Gastroesophageal sphincter (tissue), 4 donors: ENCODE measurements at regions not wholly inside any gene's neighbourhood (a gene's known extent, or its start where the extent isn't known, plus 50 kb on each side); places are given as distances from the start of the nearest gene placed in this dataset.

Source experiments
- ATAC-seq: fragments of 150-250 bp; one replicate; pipeline ENCODE4 v1.9.1; 2016; ENCODE audit warnings: mild to moderate bottlenecking, moderate library complexity
- H3K27ac ChIP-seq, 4 donors: fragments of 200-600 bp; sonication (generic) in 3 of 4; 1 replicate in 3 of 4; 2 replicates in 1 of 4; pipeline ENCODE4 v1.5.1; 2016 to 2019
- H3K27me3 ChIP-seq: fragments of 200-600 bp; sonication (generic); one replicate; pipeline ENCODE4 v1.5.1; 2019
- H3K36me3 ChIP-seq, 2 donors: fragments of 200-600 bp; sonication (generic); one replicate each; pipeline ENCODE4 v1.5.1; 2019; ENCODE audit warnings: control low read depth in 1 of 2
- H3K4me1 ChIP-seq, 3 donors: fragments of 200-600 bp; sonication (generic); 1 replicate in 2 of 3; 2 replicates in 1 of 3; pipeline ENCODE4 v1.5.1; 2016 to 2019; ENCODE audit warnings: control low read depth in 2 of 3
- H3K4me3 ChIP-seq, 2 donors: fragments of 200-600 bp; sonication (generic); one replicate each; pipeline ENCODE4 v1.5.1; 2019; ENCODE audit warnings: mild to moderate bottlenecking in 1 of 2, moderate library complexity in 1 of 2
- H3K9me3 ChIP-seq, 3 donors: fragments of 200-600 bp; sonication (generic); one replicate each; pipeline ENCODE4 v1.5.1; 2017 to 2019; ENCODE audit warnings: control low read depth in 2 of 3
- EP300 ChIP-seq: sonication (generic); formaldehyde crosslinking; IDR thresholded peaks from one replicate; pipeline ENCODE4 v1.6.1; 2017; ENCODE audit warnings: antibody characterized with exemption, mild to moderate bottlenecking
- POLR2A ChIP-seq, 2 donors: fragments of 450-650 bp; IDR thresholded peaks; one replicate each; pipeline ENCODE4 v1.6.1; 2017; ENCODE audit warnings: antibody characterized with exemption in 2 of 2, mild to moderate bottlenecking in 2 of 2, moderate library complexity in 1 of 2
- POLR2AphosphoS5 ChIP-seq: sonication (generic); formaldehyde crosslinking; IDR thresholded peaks from one replicate; pipeline ENCODE4 v1.6.1; 2017; ENCODE audit warnings: antibody characterized with exemption
- WGBS, 2 donors: methylation state at CpG; one replicate each; pipeline ENCODE4 v1.1.5; 2018; ENCODE audit warnings: low coverage in 1 of 2; 5-methylcytosine and 5-hydroxymethylcytosine counted together
- TF ChIP-seq, protein P1 (sequence below), 4 experiments: fragments of 200-600 bp in 2 of 4; fragments of 450-650 bp in 2 of 4; sonication (generic) in 1 of 4; IDR thresholded peaks; one replicate each; pipeline ENCODE4 v1.5.1; 2017 to 2019; ENCODE audit warnings: antibody characterized with exemption in 4 of 4, mild to moderate bottlenecking in 2 of 4, moderate library complexity in 2 of 4

DNA sequence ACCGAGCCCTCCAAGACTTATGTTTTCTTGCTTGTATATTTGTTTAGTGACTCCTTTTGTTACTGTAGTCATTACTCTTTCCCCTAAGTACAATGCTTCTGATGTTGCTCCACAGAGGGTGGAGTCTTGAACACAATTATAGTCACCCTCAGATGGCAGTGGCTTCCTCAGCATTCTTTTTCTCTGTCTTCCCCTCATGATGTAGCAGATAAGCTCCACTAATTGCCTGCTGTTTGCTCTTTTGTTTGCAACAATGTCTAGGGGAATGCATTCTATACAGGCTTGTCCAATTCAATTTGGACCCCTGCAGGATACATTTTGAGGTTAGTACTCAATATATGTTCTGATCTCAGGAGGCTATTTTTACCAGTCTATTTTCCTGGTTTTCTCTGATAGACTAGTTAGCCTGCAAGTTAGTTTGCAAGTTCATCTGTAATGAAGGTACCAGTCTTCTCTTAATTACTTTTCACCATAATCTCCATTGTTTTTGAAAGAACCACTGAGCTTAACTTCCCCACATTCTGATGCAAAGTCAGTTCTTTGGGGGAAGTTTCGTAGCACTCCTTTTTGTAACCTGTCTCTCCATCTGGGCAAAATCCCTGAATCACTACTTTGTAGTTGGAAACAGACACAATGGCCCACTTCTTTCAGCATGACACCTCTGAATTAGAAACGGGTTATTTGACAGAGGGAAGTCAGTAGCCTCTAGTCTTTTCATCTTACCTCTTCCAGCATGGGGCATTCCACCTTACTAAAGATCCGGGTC, 1509.2 kb downstream of the CDH11 start:
- ATAC-seq, result no peak
- H3K27ac ChIP-seq, result no peak overlapping the region
- no peaks in the 10 kb centered on the region for H3K4me1 ChIP-seq
- TF ChIP-seq, protein P1, sequence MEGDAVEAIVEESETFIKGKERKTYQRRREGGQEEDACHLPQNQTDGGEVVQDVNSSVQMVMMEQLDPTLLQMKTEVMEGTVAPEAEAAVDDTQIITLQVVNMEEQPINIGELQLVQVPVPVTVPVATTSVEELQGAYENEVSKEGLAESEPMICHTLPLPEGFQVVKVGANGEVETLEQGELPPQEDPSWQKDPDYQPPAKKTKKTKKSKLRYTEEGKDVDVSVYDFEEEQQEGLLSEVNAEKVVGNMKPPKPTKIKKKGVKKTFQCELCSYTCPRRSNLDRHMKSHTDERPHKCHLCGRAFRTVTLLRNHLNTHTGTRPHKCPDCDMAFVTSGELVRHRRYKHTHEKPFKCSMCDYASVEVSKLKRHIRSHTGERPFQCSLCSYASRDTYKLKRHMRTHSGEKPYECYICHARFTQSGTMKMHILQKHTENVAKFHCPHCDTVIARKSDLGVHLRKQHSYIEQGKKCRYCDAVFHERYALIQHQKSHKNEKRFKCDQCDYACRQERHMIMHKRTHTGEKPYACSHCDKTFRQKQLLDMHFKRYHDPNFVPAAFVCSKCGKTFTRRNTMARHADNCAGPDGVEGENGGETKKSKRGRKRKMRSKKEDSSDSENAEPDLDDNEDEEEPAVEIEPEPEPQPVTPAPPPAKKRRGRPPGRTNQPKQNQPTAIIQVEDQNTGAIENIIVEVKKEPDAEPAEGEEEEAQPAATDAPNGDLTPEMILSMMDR (IDR thresholded peaks at IDR 0.05), result no peak
- no peak for TF ChIP-seq POLR2A (IDR thresholded peaks at IDR 0.05)
- TF ChIP-seq EP300, result no peak
- no peak for TF ChIP-seq POLR2AphosphoS5
- H3K27me3 ChIP-seq, result no peaks in the 10 kb centered on the region
- H3K4me3 ChIP-seq, result no peak overlapping the region
- WGBS, 2 donors, result 82 to 96% methylated on average over 2 to 3 of the region's 4 CpGs
- peaks cover 0 to 6% (median 0%) of the 10 kb centered on the region in 3 donors for H3K9me3 ChIP-seq
- no peaks in the 10 kb centered on the region for H3K36me3 ChIP-seq

DNA sequence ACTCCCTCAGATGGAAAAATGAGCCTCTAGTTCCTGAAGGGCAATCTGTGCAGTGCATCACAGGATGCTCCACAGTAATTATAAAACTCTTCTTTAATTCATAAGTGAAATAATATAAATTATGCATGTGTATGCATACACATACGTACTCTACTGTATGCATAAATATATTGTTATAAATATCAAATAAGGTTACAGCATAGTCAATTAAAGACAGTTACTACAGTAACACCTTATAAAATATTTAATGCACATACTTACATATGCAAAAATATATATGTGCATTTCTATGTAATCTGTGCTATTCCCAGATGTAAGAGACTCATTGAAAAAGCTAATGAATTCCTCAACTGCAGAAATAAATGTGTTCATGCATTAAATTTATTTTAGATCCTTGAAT, 1515.1 kb downstream of the CDH11 start:
- no peak overlapping the region for H3K4me3 ChIP-seq
- H3K27ac ChIP-seq, result no peak overlapping the region
- 78 to 86% methylated on average over 1 of the region's 1 CpG for WGBS, 2 donors
- no peaks in the 10 kb centered on the region for H3K4me1 ChIP-seq
- H3K27me3 ChIP-seq, result no peaks in the 10 kb centered on the region
- ATAC-seq, result no peak
- TF ChIP-seq POLR2A (IDR thresholded peaks at IDR 0.05) (no peak), POLR2AphosphoS5 (no peak), EP300 (no peak)
- TF ChIP-seq, protein P1 (IDR thresholded peaks at IDR 0.05), result no peak
- H3K9me3 ChIP-seq, result peaks cover 0 to 6% (median 0%) of the 10 kb centered on the region in 3 donors
- H3K36me3 ChIP-seq, result no peaks in the 10 kb centered on the region

DNA sequence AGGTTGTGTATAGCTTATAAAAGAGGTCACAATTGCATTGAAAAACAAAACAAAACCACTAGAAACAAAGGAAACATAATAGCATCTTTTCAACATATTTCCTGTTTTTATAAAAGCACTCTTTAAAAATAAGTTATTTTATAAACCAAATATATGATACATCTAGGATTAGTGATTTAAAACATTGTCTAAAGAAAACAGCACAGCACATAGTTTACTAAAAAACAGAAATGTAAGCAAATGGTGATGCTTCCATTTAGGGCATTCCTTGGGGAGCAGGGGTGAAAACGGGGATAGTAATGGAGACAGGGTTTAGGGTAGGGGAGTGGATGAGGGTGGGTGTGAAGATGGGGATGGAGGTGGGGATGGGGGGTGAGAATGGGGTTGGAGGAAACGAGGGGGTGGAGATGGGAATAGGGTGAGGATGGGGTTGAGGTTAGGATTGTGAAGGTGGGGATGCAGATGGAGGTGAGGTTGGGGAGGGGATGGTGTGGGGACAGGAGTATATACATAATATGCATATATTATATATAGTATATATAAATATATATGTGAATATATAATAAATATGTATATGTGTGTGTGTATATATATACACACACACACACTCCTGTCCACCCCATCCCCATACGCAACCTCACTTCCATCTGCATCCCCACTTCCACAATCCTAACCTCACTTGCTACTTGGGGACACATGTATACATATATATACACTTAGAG, 1519.5 kb downstream of the CDH11 start:
- WGBS, 2 donors, result 20 to 35% methylated on average over 3 of the region's 3 CpGs
- TF ChIP-seq POLR2AphosphoS5 (no peak), POLR2A (IDR thresholded peaks at IDR 0.05) (no peak)
- no peak for ATAC-seq
- H3K27ac ChIP-seq, result no peak overlapping the region
- no peaks in the 10 kb centered on the region for H3K4me1 ChIP-seq
- H3K36me3 ChIP-seq, result no peaks in the 10 kb centered on the region
- H3K4me3 ChIP-seq, result no peak overlapping the region
- no peaks in the 10 kb centered on the region for H3K9me3 ChIP-seq
- no peaks in the 10 kb centered on the region for H3K27me3 ChIP-seq

DNA sequence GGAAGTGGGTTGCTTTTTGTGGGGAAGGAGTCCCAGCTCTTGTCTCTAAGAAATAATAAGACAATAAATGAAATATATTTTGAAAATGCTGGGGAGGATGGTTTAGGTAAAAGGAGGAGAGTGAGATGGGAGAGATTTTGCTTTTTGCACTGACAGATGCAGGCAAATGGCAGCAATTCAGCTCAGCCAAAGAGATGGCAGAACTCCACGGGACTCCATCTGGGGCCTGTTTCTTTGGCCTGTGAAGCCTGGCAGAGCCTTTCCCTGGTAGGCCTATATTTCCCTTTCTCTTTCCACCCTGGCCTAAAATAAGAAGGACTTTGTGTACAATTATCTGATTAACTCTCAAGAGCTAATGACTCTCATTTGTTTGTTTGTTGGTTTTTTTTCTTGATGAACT, 1525.1 kb downstream of the CDH11 start:
- no peaks in the 10 kb centered on the region for H3K36me3 ChIP-seq
- 38 to 40% methylated on average over 1 of the region's 1 CpG for WGBS, 2 donors
- ATAC-seq, result no peak

DNA sequence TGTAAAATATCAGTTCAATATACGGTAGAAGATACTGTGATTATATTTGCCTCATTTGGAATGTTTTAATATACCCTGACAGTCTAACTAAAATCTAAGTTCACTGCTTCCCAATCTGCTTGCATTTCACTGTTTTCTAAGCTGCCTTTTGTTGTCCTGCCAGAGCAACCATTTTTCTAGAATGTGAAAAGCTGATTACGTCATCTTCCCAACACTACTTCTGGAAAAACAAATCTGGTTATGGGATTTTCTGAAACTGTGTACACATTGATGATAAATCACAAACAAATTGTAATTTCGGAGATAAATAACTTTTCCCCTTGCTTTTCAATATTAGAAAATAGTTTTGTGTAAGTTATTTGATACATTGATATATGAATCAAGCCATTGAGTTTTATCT, 1529.0 kb downstream of the CDH11 start:
- H3K4me1 ChIP-seq, result no peaks in the 10 kb centered on the region
- no peaks in the 10 kb centered on the region for H3K27me3 ChIP-seq
- WGBS, 2 donors, result 63 to 82% methylated on average over 3 of the region's 3 CpGs
- no peak for ATAC-seq
- no peak overlapping the region for H3K27ac ChIP-seq
- no peak overlapping the region for H3K4me3 ChIP-seq
- TF ChIP-seq EP300 (no peak), POLR2AphosphoS5 (no peak), POLR2A (IDR thresholded peaks at IDR 0.05) (no peak)
- TF ChIP-seq, protein P1 (IDR thresholded peaks at IDR 0.05), result no peak
- H3K36me3 ChIP-seq, result no peaks in the 10 kb centered on the region
- no peaks in the 10 kb centered on the region for H3K9me3 ChIP-seq

More for the DNA sequence above, 1525.1 kb downstream of the CDH11 start:
- no peaks in the 10 kb centered on the region for H3K27me3 ChIP-seq
- H3K27ac ChIP-seq, result no peak overlapping the region
- H3K9me3 ChIP-seq, result no peaks in the 10 kb centered on the region
- no peak for TF ChIP-seq EP300
- TF ChIP-seq, protein P1 (IDR thresholded peaks at IDR 0.05), result no peak
- no peak for TF ChIP-seq POLR2AphosphoS5
- TF ChIP-seq POLR2A (IDR thresholded peaks at IDR 0.05), result no peak
- no peaks in the 10 kb centered on the region for H3K4me1 ChIP-seq
- H3K4me3 ChIP-seq, result no peak overlapping the region
